ENCODE measurements at regions not wholly inside any gene's neighbourhood (a gene's known extent, or its start where the extent isn't known, plus 50 kb on each side); places are given as distances from the start of the nearest gene placed in this dataset.

DNA sequence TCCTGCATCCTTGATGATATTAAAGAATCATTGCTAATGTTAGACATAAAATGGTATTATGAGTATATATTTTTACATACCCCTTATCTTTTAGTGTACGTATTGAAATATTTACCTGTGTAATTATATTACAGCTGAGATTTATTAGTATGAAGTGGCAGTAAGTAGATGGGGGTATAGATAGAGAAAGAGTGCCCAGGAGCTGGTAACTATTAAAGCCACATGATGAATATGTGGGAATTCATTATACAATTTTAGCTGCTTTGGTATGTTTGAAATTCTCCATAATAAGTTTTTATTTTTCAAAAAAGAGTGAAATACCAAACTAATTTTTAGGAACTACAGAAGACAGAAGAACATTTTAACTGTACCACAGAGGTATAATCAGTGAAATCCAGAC, 339.0 kb downstream of the PLPP3 start:
- POLR2A ChIA-PET, result interaction anchor here (0.5 kb wide), 1 partner anchor 74 kb away, joined by 3 read pairs; no protein-coding TSS in a partner anchor

DNA sequence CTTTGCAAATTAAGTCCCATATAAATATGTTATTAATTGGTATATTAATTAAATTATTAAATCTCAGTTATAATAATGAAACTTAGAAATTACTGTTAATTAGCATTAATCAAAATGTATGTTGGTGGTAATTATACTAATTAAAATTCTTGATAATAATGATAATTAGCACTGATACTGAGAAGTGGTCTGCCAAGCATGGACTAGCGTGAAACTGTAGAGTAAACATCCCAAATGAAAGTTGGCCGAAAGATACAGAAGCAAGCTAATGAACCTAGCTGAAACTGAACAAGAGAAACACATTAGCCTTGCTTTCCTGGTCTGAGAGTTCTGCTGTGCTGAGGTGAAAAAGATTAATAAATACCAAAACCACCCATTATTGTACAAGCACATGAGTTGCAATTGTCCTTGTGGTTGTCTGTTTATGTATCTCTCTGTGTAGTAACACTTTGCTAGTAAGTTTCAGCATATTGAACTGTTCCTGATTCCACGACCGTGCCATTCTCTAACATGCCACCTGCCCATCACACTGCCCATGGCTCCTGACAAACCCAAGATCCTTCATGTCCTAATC, 341.8 kb downstream of the PLPP3 start:
- H3K27me3 Mint-ChIP-seq (ENCODE audit: insufficient read depth, unreplicated experiment), result no peaks in the 10 kb centered on the region
- TF ChIP-seq, protein P1, sequence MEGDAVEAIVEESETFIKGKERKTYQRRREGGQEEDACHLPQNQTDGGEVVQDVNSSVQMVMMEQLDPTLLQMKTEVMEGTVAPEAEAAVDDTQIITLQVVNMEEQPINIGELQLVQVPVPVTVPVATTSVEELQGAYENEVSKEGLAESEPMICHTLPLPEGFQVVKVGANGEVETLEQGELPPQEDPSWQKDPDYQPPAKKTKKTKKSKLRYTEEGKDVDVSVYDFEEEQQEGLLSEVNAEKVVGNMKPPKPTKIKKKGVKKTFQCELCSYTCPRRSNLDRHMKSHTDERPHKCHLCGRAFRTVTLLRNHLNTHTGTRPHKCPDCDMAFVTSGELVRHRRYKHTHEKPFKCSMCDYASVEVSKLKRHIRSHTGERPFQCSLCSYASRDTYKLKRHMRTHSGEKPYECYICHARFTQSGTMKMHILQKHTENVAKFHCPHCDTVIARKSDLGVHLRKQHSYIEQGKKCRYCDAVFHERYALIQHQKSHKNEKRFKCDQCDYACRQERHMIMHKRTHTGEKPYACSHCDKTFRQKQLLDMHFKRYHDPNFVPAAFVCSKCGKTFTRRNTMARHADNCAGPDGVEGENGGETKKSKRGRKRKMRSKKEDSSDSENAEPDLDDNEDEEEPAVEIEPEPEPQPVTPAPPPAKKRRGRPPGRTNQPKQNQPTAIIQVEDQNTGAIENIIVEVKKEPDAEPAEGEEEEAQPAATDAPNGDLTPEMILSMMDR (IDR thresholded peaks at IDR 0.05; ENCODE audit: unreplicated experiment), result no peak
- no peaks in the 10 kb centered on the region for H3K36me3 Mint-ChIP-seq (ENCODE audit: insufficient read depth, unreplicated experiment)
- H3K4me1 Mint-ChIP-seq (ENCODE audit: insufficient read depth, unreplicated experiment), result no peaks in the 10 kb centered on the region
- ChIA-PET CTCF (no interaction called here), POLR2A (no interaction called here)
- no peak for DNase-seq (ENCODE audit: unreplicated experiment)
- H3K27ac Mint-ChIP-seq (ENCODE audit: low read depth, unreplicated experiment), result no peak overlapping the region
- H3K9me3 Mint-ChIP-seq (ENCODE audit: unreplicated experiment), result no peaks in the 10 kb centered on the region
- intact Hi-C loops (cut with micrococcal nuclease), result no loop called here
- BruUV-seq (replicated peaks), result no TSS peak
- no peak overlapping the region for H3K4me3 Mint-ChIP-seq (ENCODE audit: unreplicated experiment)

More for the DNA sequence above, 339.0 kb downstream of the PLPP3 start:
- no peaks in the 10 kb centered on the region for H3K36me3 Mint-ChIP-seq (ENCODE audit: insufficient read depth, unreplicated experiment)
- H3K4me3 Mint-ChIP-seq (ENCODE audit: unreplicated experiment), result no peak overlapping the region
- no peaks in the 10 kb centered on the region for H3K9me3 Mint-ChIP-seq (ENCODE audit: unreplicated experiment)
- H3K4me1 Mint-ChIP-seq (ENCODE audit: insufficient read depth, unreplicated experiment), result no peaks in the 10 kb centered on the region
- TF ChIP-seq, protein P1 (IDR thresholded peaks at IDR 0.05; ENCODE audit: unreplicated experiment), result no peak
- no peak overlapping the region for H3K27ac Mint-ChIP-seq (ENCODE audit: low read depth, unreplicated experiment)
- BruUV-seq (replicated peaks), result no TSS peak
- CTCF ChIA-PET, result no interaction called here
- no peak for DNase-seq (ENCODE audit: unreplicated experiment)
- intact Hi-C loops (cut with micrococcal nuclease), result no loop called here
- H3K27me3 Mint-ChIP-seq (ENCODE audit: insufficient read depth, unreplicated experiment), result no peaks in the 10 kb centered on the region

DNA sequence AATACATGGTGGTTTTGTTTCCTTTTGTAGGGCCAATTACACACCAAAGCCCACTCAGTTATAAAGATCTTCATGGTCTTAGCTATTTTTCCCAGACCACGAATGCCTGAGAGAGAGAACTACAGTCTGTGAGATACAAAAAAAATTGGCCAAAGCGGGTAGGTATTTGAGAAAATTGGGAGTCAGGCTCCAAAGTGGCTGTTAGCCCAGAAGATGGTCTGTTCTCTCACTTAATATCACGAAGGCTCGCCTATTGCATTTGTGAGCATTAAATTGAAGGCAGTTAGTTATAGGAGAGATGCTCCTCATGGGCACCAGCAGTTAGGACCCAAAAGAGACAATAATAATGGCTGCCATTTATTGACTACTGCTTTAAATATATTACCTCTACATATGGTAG, 342.7 kb downstream of the PLPP3 start:
- H3K36me3 Mint-ChIP-seq (ENCODE audit: insufficient read depth, unreplicated experiment), result no peaks in the 10 kb centered on the region
- no peak overlapping the region for H3K27ac Mint-ChIP-seq (ENCODE audit: low read depth, unreplicated experiment)
- H3K9me3 Mint-ChIP-seq (ENCODE audit: unreplicated experiment), result no peaks in the 10 kb centered on the region
- TF ChIP-seq, protein P1 (IDR thresholded peaks at IDR 0.05; ENCODE audit: unreplicated experiment), result no peak
- no peaks in the 10 kb centered on the region for H3K4me1 Mint-ChIP-seq (ENCODE audit: insufficient read depth, unreplicated experiment)
- POLR2A ChIA-PET, result no interaction called here
- CTCF ChIA-PET, result no interaction called here
- no TSS peak for BruUV-seq (replicated peaks)
- DNase-seq (ENCODE audit: unreplicated experiment), result no peak
- H3K4me3 Mint-ChIP-seq (ENCODE audit: unreplicated experiment), result no peak overlapping the region
- H3K27me3 Mint-ChIP-seq (ENCODE audit: insufficient read depth, unreplicated experiment), result no peaks in the 10 kb centered on the region
- intact Hi-C loops (cut with micrococcal nuclease), result no loop called here

DNA sequence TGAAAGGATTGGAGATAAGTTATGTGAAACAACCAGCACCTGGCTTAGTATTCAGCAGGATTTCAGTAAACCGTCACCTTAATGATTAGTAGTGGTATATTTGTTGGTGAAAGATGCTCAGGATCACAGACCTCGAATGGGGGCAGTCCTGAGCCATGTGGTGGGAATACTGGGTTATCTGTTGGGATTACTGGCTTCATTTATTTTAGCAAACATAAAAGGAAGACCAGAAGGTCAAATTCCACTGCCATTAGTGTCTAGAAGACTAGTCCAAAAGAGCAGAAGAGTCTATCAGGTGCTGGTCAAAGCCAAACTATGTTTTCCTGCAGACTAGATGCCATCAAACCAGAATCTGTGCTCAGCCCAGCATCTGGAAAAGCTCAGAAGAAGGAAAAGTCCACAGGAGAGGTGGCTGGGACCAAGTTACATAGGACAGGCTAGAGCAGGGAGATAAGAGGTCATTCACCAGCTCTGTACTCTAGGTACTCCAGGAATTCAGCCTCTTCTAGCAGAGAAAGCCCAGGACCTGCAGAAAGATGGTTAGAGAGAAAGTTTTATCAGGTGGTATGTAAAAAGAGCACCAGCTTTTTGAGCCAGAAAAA, 343.4 kb downstream of the PLPP3 start:
- no TSS peak for BruUV-seq (replicated peaks)
- H3K4me1 Mint-ChIP-seq (ENCODE audit: insufficient read depth, unreplicated experiment), result no peaks in the 10 kb centered on the region
- intact Hi-C loops (cut with micrococcal nuclease), result no loop called here
- ChIA-PET POLR2A (no interaction called here), CTCF (interaction anchor here (0.6 kb wide), 1 partner anchor 952 kb away, joined by 3 read pairs; no protein-coding TSS in a partner anchor)
- no peak for DNase-seq (ENCODE audit: unreplicated experiment)
- no peaks in the 10 kb centered on the region for H3K27me3 Mint-ChIP-seq (ENCODE audit: insufficient read depth, unreplicated experiment)
- H3K9me3 Mint-ChIP-seq (ENCODE audit: unreplicated experiment), result no peaks in the 10 kb centered on the region
- H3K4me3 Mint-ChIP-seq (ENCODE audit: unreplicated experiment), result no peak overlapping the region
- no peak overlapping the region for H3K27ac Mint-ChIP-seq (ENCODE audit: low read depth, unreplicated experiment)
- TF ChIP-seq, protein P1 (IDR thresholded peaks at IDR 0.05; ENCODE audit: unreplicated experiment), result no peak
- H3K36me3 Mint-ChIP-seq (ENCODE audit: insufficient read depth, unreplicated experiment), result no peaks in the 10 kb centered on the region

Data from MCF 10A (cell line).